ENCODE measurements at regions not wholly inside any gene's neighbourhood (a gene's known extent, or its start where the extent isn't known, plus 50 kb on each side); places are given as distances from the start of the nearest gene placed in this dataset.

DNA sequence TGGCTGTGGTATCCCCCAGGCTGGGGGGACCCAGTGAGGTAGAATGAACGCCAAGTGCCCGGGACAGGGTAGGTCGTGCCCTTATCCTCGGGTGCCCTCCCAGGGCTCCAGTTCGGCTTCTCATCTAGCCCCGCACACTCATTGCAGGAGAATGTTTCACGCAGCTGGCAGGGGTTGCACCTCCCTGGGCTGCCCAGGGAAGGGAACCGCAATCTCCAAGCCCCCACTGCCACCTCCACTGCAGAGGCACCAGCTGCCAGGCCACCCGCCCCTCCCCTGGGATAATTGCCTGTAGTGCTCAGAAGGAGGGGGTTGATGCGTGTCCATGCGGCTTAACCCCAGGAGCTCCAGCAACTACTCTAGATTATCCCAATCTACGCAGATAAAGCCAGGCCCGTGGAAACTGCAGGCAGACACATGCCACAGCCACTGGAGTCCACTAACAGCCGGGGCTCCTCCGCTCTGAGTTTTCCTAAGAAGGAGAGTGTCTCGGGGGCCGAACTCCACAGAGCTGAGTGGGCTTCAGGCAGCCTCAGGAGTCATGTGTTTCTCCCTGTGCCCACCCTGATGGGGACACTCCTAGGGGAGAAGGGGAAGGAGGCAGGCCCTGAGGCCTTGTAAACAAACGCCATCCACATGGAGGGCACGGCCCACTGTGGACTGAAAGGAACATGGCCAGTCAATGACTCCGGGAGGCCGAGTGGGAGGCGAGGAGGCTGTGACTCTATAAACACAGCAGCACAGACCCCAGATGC lies 137.2 kb upstream of the IQSEC1 start:
- ChIA-PET POLR2A (no interaction called here), CTCF (ENCODE audit: unreplicated experiment) (no interaction called here)
- intact Hi-C loops (cut with micrococcal nuclease; ENCODE audit: unreplicated experiment): no loop called here
- DNase-seq (ENCODE audit: low spot score): no peak
- Histone ChIP-seq H3K36me3 (ENCODE audit: insufficient read depth, low read length) (no peaks in the 10 kb centered on the region), H4K20me1 (ENCODE audit: insufficient read depth, low read length) (no peaks in the 10 kb centered on the region; the same call in 1 of the 2 replicates), H2AFZ (ENCODE audit: low read length) (no peak overlapping the region), H3K27ac (ENCODE audit: low read depth, low read length, poor library complexity, severe bottlenecking) (no peak overlapping the region), H3K79me2 (ENCODE audit: insufficient read depth, low read depth, low read length) (no peaks in the 10 kb centered on the region), H3K4me2 (ENCODE audit: low read length) (no peak overlapping the region), H3K9me2 (ENCODE audit: insufficient read depth, low read length) (no peaks in the 10 kb centered on the region), H3K4me3 (ENCODE audit: low read depth, low read length, poor library complexity, severe bottlenecking) (no peak overlapping the region), H3K4me1 (ENCODE audit: insufficient read depth, low read length, poor library complexity, severe bottlenecking) (no peaks in the 10 kb centered on the region), H3K9me3 (ENCODE audit: low read length) (no peaks in the 10 kb centered on the region)
- no peak for TF ChIP-seq EZH2phosphoT487 (IDR thresholded peaks at IDR 0.05; ENCODE audit: borderline replicate concordance, low read depth, low read length)
- TF ChIP-seq, protein P1, sequence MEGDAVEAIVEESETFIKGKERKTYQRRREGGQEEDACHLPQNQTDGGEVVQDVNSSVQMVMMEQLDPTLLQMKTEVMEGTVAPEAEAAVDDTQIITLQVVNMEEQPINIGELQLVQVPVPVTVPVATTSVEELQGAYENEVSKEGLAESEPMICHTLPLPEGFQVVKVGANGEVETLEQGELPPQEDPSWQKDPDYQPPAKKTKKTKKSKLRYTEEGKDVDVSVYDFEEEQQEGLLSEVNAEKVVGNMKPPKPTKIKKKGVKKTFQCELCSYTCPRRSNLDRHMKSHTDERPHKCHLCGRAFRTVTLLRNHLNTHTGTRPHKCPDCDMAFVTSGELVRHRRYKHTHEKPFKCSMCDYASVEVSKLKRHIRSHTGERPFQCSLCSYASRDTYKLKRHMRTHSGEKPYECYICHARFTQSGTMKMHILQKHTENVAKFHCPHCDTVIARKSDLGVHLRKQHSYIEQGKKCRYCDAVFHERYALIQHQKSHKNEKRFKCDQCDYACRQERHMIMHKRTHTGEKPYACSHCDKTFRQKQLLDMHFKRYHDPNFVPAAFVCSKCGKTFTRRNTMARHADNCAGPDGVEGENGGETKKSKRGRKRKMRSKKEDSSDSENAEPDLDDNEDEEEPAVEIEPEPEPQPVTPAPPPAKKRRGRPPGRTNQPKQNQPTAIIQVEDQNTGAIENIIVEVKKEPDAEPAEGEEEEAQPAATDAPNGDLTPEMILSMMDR (conservative IDR thresholded peaks at IDR 0.05; ENCODE audit: low read length): no peak
- no TSS peak for BruUV-seq (replicated peaks)

DNA sequence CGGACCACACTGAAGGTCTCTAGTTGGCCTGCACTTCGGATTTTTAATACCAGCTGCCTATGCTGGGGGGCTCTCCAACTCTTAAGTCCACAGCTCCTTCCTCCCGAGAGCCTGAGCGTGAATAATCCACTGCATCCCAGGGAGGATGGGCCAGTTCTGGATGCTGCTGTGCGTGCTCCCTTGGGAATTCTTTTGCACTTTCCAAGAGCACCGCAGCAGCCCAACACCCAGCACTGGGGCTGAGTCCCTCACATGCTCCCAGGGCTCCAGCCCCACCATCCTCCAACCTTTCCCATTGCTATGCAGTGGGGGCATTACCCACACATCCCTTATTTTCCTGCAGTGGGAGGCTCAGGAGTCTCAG lies 136.4 kb upstream of the IQSEC1 start:
- BruUV-seq (replicated peaks): no TSS peak
- no peak for TF ChIP-seq EZH2phosphoT487 (IDR thresholded peaks at IDR 0.05; ENCODE audit: borderline replicate concordance, low read depth, low read length)
- TF ChIP-seq, protein P1 (conservative IDR thresholded peaks at IDR 0.05; ENCODE audit: low read length): no peak
- Histone ChIP-seq H3K4me3 (ENCODE audit: low read depth, low read length, poor library complexity, severe bottlenecking) (no peak overlapping the region), H3K9me3 (ENCODE audit: low read length) (no peaks in the 10 kb centered on the region), H3K9me2 (ENCODE audit: insufficient read depth, low read length) (no peaks in the 10 kb centered on the region), H2AFZ (ENCODE audit: low read length) (no peak overlapping the region), H3K79me2 (ENCODE audit: insufficient read depth, low read depth, low read length) (no peaks in the 10 kb centered on the region), H3K4me1 (ENCODE audit: insufficient read depth, low read length, poor library complexity, severe bottlenecking) (no peaks in the 10 kb centered on the region), H3K27ac (ENCODE audit: low read depth, low read length, poor library complexity, severe bottlenecking) (no peak overlapping the region), H3K4me2 (ENCODE audit: low read length) (no peak overlapping the region), H3K36me3 (ENCODE audit: insufficient read depth, low read length) (no peaks in the 10 kb centered on the region), H4K20me1 (ENCODE audit: insufficient read depth, low read length) (no peaks in the 10 kb centered on the region; the same call in 1 of the 2 replicates)
- ChIA-PET CTCF (ENCODE audit: unreplicated experiment) (no interaction called here), POLR2A (no interaction called here)
- intact Hi-C loops (cut with micrococcal nuclease; ENCODE audit: unreplicated experiment): no loop called here
- no peak for DNase-seq (ENCODE audit: low spot score)

Measured in OCI-LY7 (cell line).